ENCODE measurements at regions not wholly inside any gene's neighbourhood (a gene's known extent, or its start where the extent isn't known, plus 50 kb on each side); places are given as distances from the start of the nearest gene placed in this dataset.

- no peak for TF ChIP-seq ZNF30 (CRISPR knock-in tag; IDR thresholded peaks at IDR 0.05)
- peak; percentile 90 for TF ChIP-seq ZNF430 (CRISPR knock-in tag; IDR thresholded peaks at IDR 0.05)
- peak; percentile 95 for TF ChIP-seq ZBTB37 (CRISPR knock-in tag; IDR thresholded peaks at IDR 0.05)
- TF ChIP-seq U2AF1 (optimal IDR thresholded peaks at IDR 0.05; ENCODE audit: low read depth, low read length) = peak; percentile 49
- no peak for TF ChIP-seq RFX5 (IDR thresholded peaks at IDR 0.05; ENCODE audit: low read depth, low read length)
- no peak for TF ChIP-seq DNMT1 (CRISPR knock-in tag; IDR thresholded peaks at IDR 0.05)
- peak; percentile 87 for TF ChIP-seq NFYC (CRISPR knock-in tag; IDR thresholded peaks at IDR 0.05)
- TF ChIP-seq ZNF230 (CRISPR knock-in tag; IDR thresholded peaks at IDR 0.05) = peak; percentile 63; the same call in 1 of the 2 replicates
- no peak; the same call in 1 of the 2 replicates for TF ChIP-seq NFE2 (CRISPR knock-in tag; IDR thresholded peaks at IDR 0.05)
- TF ChIP-seq FOXO4 (CRISPR knock-in tag; conservative IDR thresholded peaks at IDR 0.05) = 0 out of 2 replicates have a peak, but pooled peaks have one; percentile 77
- TF ChIP-seq KLF13 (CRISPR knock-in tag; IDR thresholded peaks at IDR 0.05) = no peak
- TF ChIP-seq MEIS1 (CRISPR knock-in tag; IDR thresholded peaks at IDR 0.05; ENCODE audit: borderline replicate concordance) = peak; percentile 83; the same call in 1 of the 2 replicates
- no peak for TF ChIP-seq SOX6 (IDR thresholded peaks at IDR 0.05)
- peak; percentile 100 for TF ChIP-seq SOX6 (CRISPR knock-in tag; IDR thresholded peaks at IDR 0.05)
- TF ChIP-seq E2F2 (CRISPR knock-in tag; IDR thresholded peaks at IDR 0.05; ENCODE audit: borderline replicate concordance) = peak; percentile 39; the same call in 1 of the 2 replicates
- no peak for TF ChIP-seq FIP1L1 (IDR thresholded peaks at IDR 0.05; ENCODE audit: borderline replicate concordance, insufficient read depth, low read depth, low read length)
- TF ChIP-seq RXRA (CRISPR knock-in tag; IDR thresholded peaks at IDR 0.05) = peak; percentile 92; the same call in 1 of the 2 replicates
- no peak for TF ChIP-seq ZNF776 (CRISPR knock-in tag; IDR thresholded peaks at IDR 0.05)
- 0 out of 2 replicates have a peak, but pooled peaks have one; percentile 64 for TF ChIP-seq ZNF557 (CRISPR knock-in tag; IDR thresholded peaks at IDR 0.05)
- TF ChIP-seq KDM1A (CRISPR knock-in tag; IDR thresholded peaks at IDR 0.05) = peak; percentile 86
- TF ChIP-seq ZBTB7A (CRISPR knock-in tag; IDR thresholded peaks at IDR 0.05) = peak; percentile 7; the same call in 1 of the 2 replicates
- TF ChIP-seq ZNF746 (CRISPR knock-in tag; IDR thresholded peaks at IDR 0.05) = peak; percentile 90
- TF ChIP-seq CCDC6 (CRISPR knock-in tag; IDR thresholded peaks at IDR 0.05) = peak; percentile 85; the same call in 1 of the 2 replicates
- no peak for TF ChIP-seq CREB3 (CRISPR knock-in tag; IDR thresholded peaks at IDR 0.05)
- no peak for TF ChIP-seq SP2 (CRISPR knock-in tag; IDR thresholded peaks at IDR 0.05)
- no peak; the same call in 1 of the 2 replicates for TF ChIP-seq ZMYM3 (CRISPR knock-in tag; IDR thresholded peaks at IDR 0.05)
- peak; percentile 80; the same call in 1 of the 2 replicates for TF ChIP-seq SPEN (CRISPR knock-in tag; IDR thresholded peaks at IDR 0.05; ENCODE audit: low read depth)
- no peak for TF ChIP-seq HCFC1 (IDR thresholded peaks at IDR 0.05; ENCODE audit: low read depth, low read length)
Observed at GRCh38 chr1:234975122-234975940, 153.3 kb downstream of the TOMM20 start (continued).
